HepG2 (cell line): ENCODE measurements at regions not wholly inside any gene's neighbourhood (a gene's known extent, or its start where the extent isn't known, plus 50 kb on each side); places are given as distances from the start of the nearest gene placed in this dataset.

Experiments used
- ATAC-seq: fragments of 200-7000 bp; cut with Tn5 transposase; 3 replicates; pipeline ENCODE4 v1.9.1; 2020; ENCODE audit warnings: mild to moderate bottlenecking, moderate library complexity
- BruUV-seq: library from RNA; stranded (reverse); fragments of 400-500 nt; replicated peaks from 2 replicates; lab custom pipeline; 2021; lab: Mats Ljungman, UMichigan
- CTCF ChIA-PET: fragments of 300-600 bp; formaldehyde crosslinking; extraction: SDS; loops from one replicate; lab custom pipeline; 2021; ENCODE audit warnings: low total read pairs, inconsistent platforms, low intra/inter-chr PET ratio; lab: Yijun Ruan, JAX
- POLR2A ChIA-PET: fragments of 350-600 bp; sonication (Branson Sonifier 250); formaldehyde crosslinking; loops from one replicate; lab custom pipeline; 2020; ENCODE audit warnings: antibody characterized with exemption, inconsistent platforms; lab: Yijun Ruan, JAX
- DNase-seq: peaks from one replicate; pipeline ENCODE4 v3.0.0-alpha.2; 2015; ENCODE audit warnings: low spot score
- FAIRE-seq: peaks from 3 replicates; lab custom pipeline; 2011; peaks lifted over from hg19 to GRCh38; lab: Jason Lieb, UNC
- H2AFZ ChIP-seq: one replicate; pipeline ENCODE4 v1.6.1; 2011; ENCODE audit warnings: low read length, inconsistent platforms
- H3K27ac ChIP-seq: fragments of 300-600 bp; 3 replicates; pipeline ENCODE4 v1.8.0; 2011; ENCODE audit warnings: mixed run types, mild to moderate bottlenecking, mixed read lengths, low read length, inconsistent platforms; ENCODE audit not compliant: insufficient read depth; ENCODE audit errors: extremely low read length
- H3K27me3 ChIP-seq, 2 experiments: fragments of 200-600 bp in 1 of 2; 2 replicates in 1 of 2; 3 replicates in 1 of 2; pipeline versions ENCODE4 v1.6.0 to v1.8.0; 2011; ENCODE audit warnings: low read length in 2 of 2, mild to moderate bottlenecking in 2 of 2, moderate library complexity in 2 of 2, inconsistent platforms in 1 of 2; ENCODE audit not compliant: insufficient read depth in 2 of 2, control insufficient read depth in 1 of 2
- H3K36me3 ChIP-seq, 2 experiments: fragments of 200-600 bp in 1 of 2; replicated peaks in 1 of 2; 2 replicates in 1 of 2; 3 replicates in 1 of 2; pipeline versions ENCODE4 v1.5.1 to v1.8.0; 2011; ENCODE audit warnings: low read length in 2 of 2, inconsistent platforms in 1 of 2; ENCODE audit not compliant: insufficient read depth in 2 of 2, control insufficient read depth in 1 of 2
- H3K4me1 ChIP-seq: 2 replicates; pipeline ENCODE4 v1.5.1; 2012; ENCODE audit warnings: low read length, inconsistent platforms; ENCODE audit not compliant: insufficient read depth
- H3K4me2 ChIP-seq: 2 replicates; pipeline ENCODE4 v1.6.0; 2011; ENCODE audit warnings: low read depth, low read length, inconsistent platforms
- H3K4me3 ChIP-seq, 3 experiments: fragments of 200-600 bp in 1 of 3; sonication (generic), shearing (Covaris generic) in 1 of 3; replicated peaks in 1 of 3; 2 replicates each; pipeline ENCODE4 v1.5.1; 2011 to 2016; ENCODE audit warnings: low read length in 3 of 3, inconsistent platforms in 2 of 3, low read depth in 2 of 3, mild to moderate bottlenecking in 2 of 3, control low read depth in 1 of 3, mixed read lengths in 1 of 3; ENCODE audit not compliant: insufficient read depth in 1 of 3
- H3K79me2 ChIP-seq: one replicate; pipeline ENCODE4 v1.6.1; 2011; ENCODE audit warnings: low read length, inconsistent platforms; ENCODE audit not compliant: insufficient read depth
- H3K9ac ChIP-seq: 2 replicates; pipeline ENCODE4 v1.6.0; 2011; ENCODE audit warnings: mild to moderate bottlenecking, low read depth, low read length, inconsistent platforms; ENCODE audit not compliant: insufficient read depth
- H3K9me3 ChIP-seq: 2 replicates; pipeline ENCODE4 v1.5.1; 2012; ENCODE audit warnings: mild to moderate bottlenecking, low read length
- H4K20me1 ChIP-seq: 2 replicates; pipeline ENCODE4 v1.6.0; 2011; ENCODE audit warnings: inconsistent platforms, mild to moderate bottlenecking, low read length, moderate library complexity; ENCODE audit not compliant: insufficient read depth
- ATF7 ChIP-seq, 2 experiments: fragments of 450-650 bp in 1 of 2; sonication (generic) in 1 of 2; formaldehyde crosslinking in 1 of 2; IDR thresholded peaks; 2 replicates each; pipeline versions ENCODE4 v1.4.0 to v1.6.1; 2016 to 2020; ENCODE audit warnings: antibody characterized with exemption in 1 of 2, mild to moderate bottlenecking in 1 of 2, missing genetic modification reagents in 1 of 2
- CEBPB ChIP-seq: IDR thresholded peaks from 2 replicates; pipeline ENCODE4 v1.6.1; 2011; ENCODE audit warnings: low read depth, low read length, improper control_type of control experiment, borderline replicate concordance
- CERS6 ChIP-seq: sonication (generic); formaldehyde crosslinking; IDR thresholded peaks from 2 replicates; pipeline ENCODE4 v1.5.0; 2020; ENCODE audit warnings: missing genetic modification reagents
- CREB3 ChIP-seq: sonication (generic); formaldehyde crosslinking; IDR thresholded peaks from 2 replicates; pipeline ENCODE4 v1.5.0; 2020; ENCODE audit warnings: missing genetic modification reagents
- IKZF5 ChIP-seq: IDR thresholded peaks from 2 replicates; pipeline ENCODE4 v1.6.1; 2018; ENCODE audit warnings: missing genetic modification reagents, mild to moderate bottlenecking, missing compliant biosample characterization
- MED1 ChIP-seq: sonication (generic); formaldehyde crosslinking; IDR thresholded peaks from 2 replicates; pipeline ENCODE4 v1.4.0; 2020; ENCODE audit warnings: missing genetic modification reagents
- THAP11 ChIP-seq: IDR thresholded peaks from 2 replicates; pipeline ENCODE4 v1.6.1; 2016; ENCODE audit warnings: missing biosample characterization, missing genetic modification reagents
- ZNF629 ChIP-seq: sonication (generic); formaldehyde crosslinking; conservative IDR thresholded peaks from 2 replicates; pipeline ENCODE4 v1.5.0; 2020; ENCODE audit warnings: missing genetic modification reagents
- ZNF83 ChIP-seq: sonication (generic); formaldehyde crosslinking; IDR thresholded peaks from 2 replicates; pipeline ENCODE4 v1.4.0; 2020; ENCODE audit warnings: missing genetic modification reagents, mild to moderate bottlenecking, borderline replicate concordance
- WGBS: methylation state at CpG from one replicate; pipeline ENCODE4 v1.1.6; 2017; ENCODE audit warnings: low lambda C conversion rate; 5-methylcytosine and 5-hydroxymethylcytosine counted together
- in situ Hi-C: cut with HindIII; loops from 2 replicates; pipeline ENCODE4 v1.10.0; 2017; ENCODE audit warnings: low pct_unique_long_range_greater_than_20kb; ENCODE audit not compliant: extremely low pct_ligation_motif_present
- intact Hi-C: fragments of 100-400 bp; cut with micrococcal nuclease; formaldehyde crosslinking; loops from one replicate; pipeline ENCODE4 v1.10.0; 2022; ENCODE audit not compliant: unreplicated experiment

- ChIA-PET CTCF (no interaction called here), POLR2A (no interaction called here)
- Histone ChIP-seq H3K27me3 (peaks cover 3 to 12% of the 10 kb centered on the region in 2 experiments; a peak in 2 of 5 replicates), H3K27ac (no peak overlapping the region), H3K79me2 (no peaks in the 10 kb centered on the region), H3K4me3 (no peak overlapping the region), H3K36me3 (no peaks in the 10 kb centered on the region), H3K9me3 (no peaks in the 10 kb centered on the region), H3K4me1 (no peaks in the 10 kb centered on the region), H3K4me2 (no peak overlapping the region), H2AFZ (no peak overlapping the region), H3K9ac (no peak overlapping the region), H4K20me1 (no peaks in the 10 kb centered on the region)
- in situ Hi-C loops (no loop called here), intact Hi-C loops (no loop called here)
- BruUV-seq: no TSS peak
- FAIRE-seq (no peak), DNase-seq (no peak), ATAC-seq (peak; percentile 65)
- WGBS: 25% methylated on average over 13 of the region's 13 CpGs
- TF ChIP-seq IKZF5 (CRISPR knock-in tag) (no peak), CEBPB (peak; percentile 45; the same call in 1 of the 2 replicates)
Observed at GRCh38 chr6:15901141-15902115, 227.5 kb upstream of the MYLIP start.

- no peaks in the 10 kb centered on the region for H4K20me1 ChIP-seq
- intact Hi-C loops: loop anchor here (5.0 kb wide), 2 partner anchors 229 to 496 kb away; partner anchors contain the start of gene MYLIP
Observed at GRCh38 chr6:15898693-15899092, 230.2 kb upstream of the MYLIP start.

More at GRCh38 chr6:15898693-15899092, 230.2 kb upstream of the MYLIP start:
- Histone ChIP-seq H3K79me2 (no peaks in the 10 kb centered on the region), H3K4me1 (no peaks in the 10 kb centered on the region), H2AFZ (no peak overlapping the region), H3K9me3 (no peaks in the 10 kb centered on the region), H3K36me3 (no peaks in the 10 kb centered on the region), H3K4me2 (no peak overlapping the region), H3K4me3 (no peak overlapping the region), H3K9ac (no peak overlapping the region), H3K27ac (no peak overlapping the region), H3K27me3 (no peaks in the 10 kb centered on the region)
- in situ Hi-C loops: no loop called here
- DNase-seq: no peak
- CTCF ChIA-PET: no interaction called here
- no peak for ATAC-seq
- no peak for FAIRE-seq
- 54% methylated on average over 1 of the region's 1 CpG for WGBS
- no TSS peak for BruUV-seq
- POLR2A ChIA-PET: no interaction called here
- no peak for TF ChIP-seq CREB3 (CRISPR knock-in tag)
- no peak for TF ChIP-seq CERS6 (CRISPR knock-in tag)
- peak; percentile 63 for TF ChIP-seq ZNF629
- TF ChIP-seq ATF7 (IDR thresholded peaks at IDR 0.05): no peak
- no peak for TF ChIP-seq ATF7 (CRISPR knock-in tag; IDR thresholded peaks at IDR 0.05)
- TF ChIP-seq MED1 (CRISPR knock-in tag): no peak
- TF ChIP-seq ZNF83 (CRISPR knock-in tag): no peak
- TF ChIP-seq THAP11 (CRISPR knock-in tag): no peak
